Pancreas (tissue), 10 donors: ENCODE measurements at regions not wholly inside any gene's neighbourhood (a gene's known extent, or its start where the extent isn't known, plus 50 kb on each side); places are given as distances from the start of the nearest gene placed in this dataset.

ENCODE experiments used
- ATAC-seq, 4 donors: fragments of 200-7000 bp; cut with Tn5 transposase; one replicate each; pipeline versions ENCODE4 v1.8.0 to v1.9.1; 2020; ENCODE audit warnings: mild to moderate bottlenecking in 4 of 4, moderate library complexity in 4 of 4
- DNase-seq, 6 donors: peaks; one replicate each; pipeline ENCODE4 v3.0.0-alpha.2; 2020
- FAIRE-seq: peaks from 2 replicates; lab custom pipeline; 2012; peaks lifted over from hg19 to GRCh38; lab: Jason Lieb, UNC
- H3K27ac ChIP-seq, 4 donors: fragments of 200-600 bp; sonication (generic); 1 replicate in 3 of 4; 2 replicates in 1 of 4; pipeline versions ENCODE4 v1.5.0 to v1.8.0; 2020
- H3K27me3 ChIP-seq, 4 donors: fragments of 200-600 bp; one replicate each; pipeline ENCODE4 v1.8.0; 2021
- H3K36me3 ChIP-seq, 3 donors: fragments of 200-600 bp; sonication (generic) in 1 of 3; one replicate each; pipeline versions ENCODE4 v1.5.0 to v1.8.0; 2020 to 2021
- H3K4me1 ChIP-seq, 3 donors: fragments of 200-600 bp; one replicate each; pipeline ENCODE4 v1.8.0; 2021
- H3K4me3 ChIP-seq, 4 donors: fragments of 200-600 bp; sonication (generic) in 2 of 4; one replicate each; pipeline versions ENCODE4 v1.5.0 to v1.8.0; 2020 to 2021
- H3K9me3 ChIP-seq, 4 donors: fragments of 200-600 bp; one replicate each; pipeline ENCODE4 v1.8.0; 2021
- CTCF ChIP-seq, 4 donors: fragments of 200-600 bp; sonication (generic) in 3 of 4; IDR thresholded peaks; one replicate each; pipeline versions ENCODE4 v1.5.0 to v1.8.0; 2021; ENCODE audit warnings: antibody characterized with exemption in 4 of 4
- WGBS, 2 donors: extraction: QIAGEN DNeasy Blood & Tissue Kit; methylation state at CpG; one replicate each; pipeline ENCODE4 v1.1.7; 2013; 5-methylcytosine and 5-hydroxymethylcytosine counted together
- intact Hi-C, 3 donors: fragments of 100-400 bp; cut with DNase I; formaldehyde crosslinking; loops; one replicate each; pipeline versions ENCODE4 v1.11.1 to v1.14.2; 2022
- donor health status: healthy with polysubstance abuse.
- donor health status: DM: no; HTN: no; CAD: no; lungs with moderate emphysema.
- donor health status: DM: no; HTN: no; CAD: no.
- donor health status: control.
- donor health status: control.
- donor health status: Bipolar disorder and iron deficiency.
- donor health status: DM: yes; HTN: yes; CAD: no.
- donor health status: DM: no; HTN: no; CAD: no.
- donor health status: DM: no; HTN: no; CAD: no.
- donor health status: DM: yes; HTN: yes; CAD: no.

- Histone ChIP-seq H3K4me1 (no peaks in the 10 kb centered on the region), H3K27me3 (no peaks in the 10 kb centered on the region), H3K27ac (no peak overlapping the region), H3K4me3 (no peak overlapping the region), H3K36me3 (no peaks in the 10 kb centered on the region), H3K9me3 (no peaks in the 10 kb centered on the region)
- intact Hi-C loops = no loop called here
- ATAC-seq (no peak), FAIRE-seq (no peak), DNase-seq (no peak)
- 85 to 90% methylated on average over 3 of the region's 3 CpGs for WGBS, 2 donors
- no peak for TF ChIP-seq CTCF (IDR thresholded peaks at IDR 0.05)
These were observed 142.2 kb downstream of the RXFP2 start for GRCh38 chr13:31881495-31881882.

GRCh38 chr13:31882794-31883193 is 143.5 kb downstream of the RXFP2 start:
- 84 to 87% methylated on average over 10 of the region's 10 CpGs for WGBS, 2 donors

GRCh38 chr13:31884556-31884955 is 145.2 kb downstream of the RXFP2 start:
- DNase-seq = no peak
- no peak overlapping the region for H3K4me3 ChIP-seq
- H3K27ac ChIP-seq = no peak overlapping the region
- H3K36me3 ChIP-seq = no peaks in the 10 kb centered on the region
- WGBS, 2 donors = 48 to 72% methylated on average over 1 of the region's 1 CpG
- ATAC-seq = no peak
- intact Hi-C loops = no loop called here
- FAIRE-seq = no peak
- no peaks in the 10 kb centered on the region for H3K4me1 ChIP-seq
- no peaks in the 10 kb centered on the region for H3K9me3 ChIP-seq
- TF ChIP-seq CTCF (IDR thresholded peaks at IDR 0.05) = no peak
- H3K27me3 ChIP-seq = no peaks in the 10 kb centered on the region

More at GRCh38 chr13:31882794-31883193, 143.5 kb downstream of the RXFP2 start:
- H3K36me3 ChIP-seq = no peaks in the 10 kb centered on the region
- intact Hi-C loops = no loop called here
- no peak overlapping the region for H3K4me3 ChIP-seq
- no peaks in the 10 kb centered on the region for H3K27me3 ChIP-seq
- no peak for FAIRE-seq
- DNase-seq = no peak
- no peak for ATAC-seq
- no peaks in the 10 kb centered on the region for H3K9me3 ChIP-seq
- H3K27ac ChIP-seq = no peak overlapping the region
- no peak for TF ChIP-seq CTCF (IDR thresholded peaks at IDR 0.05)
- no peaks in the 10 kb centered on the region for H3K4me1 ChIP-seq

GRCh38 chr13:31885994-31886393 is 145.6 kb upstream of the FRY start:
- 68 to 70% methylated on average over 6 of the region's 6 CpGs for WGBS, 2 donors
- ATAC-seq = peak in 1 of 4 donors; percentile 22
- no peak for FAIRE-seq
- no peak for TF ChIP-seq CTCF (IDR thresholded peaks at IDR 0.05)
- intact Hi-C loops = no loop called here
- Histone ChIP-seq H3K36me3 (no peaks in the 10 kb centered on the region), H3K27me3 (no peaks in the 10 kb centered on the region), H3K27ac (no peak overlapping the region), H3K9me3 (no peaks in the 10 kb centered on the region), H3K4me3 (no peak overlapping the region), H3K4me1 (no peaks in the 10 kb centered on the region)
- DNase-seq = no peak

GRCh38 chr13:31887286-31887685 is 144.3 kb upstream of the FRY start:
- Histone ChIP-seq H3K9me3 (no peaks in the 10 kb centered on the region), H3K27me3 (no peaks in the 10 kb centered on the region), H3K4me1 (no peaks in the 10 kb centered on the region), H3K36me3 (no peaks in the 10 kb centered on the region), H3K27ac (no peak overlapping the region), H3K4me3 (no peak overlapping the region)
- no peak for DNase-seq
- no peak for FAIRE-seq
- 50 to 59% methylated on average over 2 of the region's 2 CpGs for WGBS, 2 donors
- TF ChIP-seq CTCF (IDR thresholded peaks at IDR 0.05) = no peak
- intact Hi-C loops = no loop called here
- peak in 1 of 4 donors; percentile 15 for ATAC-seq
